Astrocyte of the cerebellum (primary cell): ENCODE measurements at regions not wholly inside any gene's neighbourhood (a gene's known extent, or its start where the extent isn't known, plus 50 kb on each side); places are given as distances from the start of the nearest gene placed in this dataset.
"Not testable (repeated sequence)": the region's sequence is repeated elsewhere in the genome, so short reads cannot be mapped to it uniquely, and the experiment has no call there.

Experiments used
- DNase-seq: peaks from one replicate; pipeline ENCODE4 v3.0.0-alpha.2; 2011; ENCODE audit warnings: low read depth
- H3K4me3 ChIP-seq: 2 replicates; pipeline ENCODE4 v1.5.1; 2011; ENCODE audit warnings: mild to moderate bottlenecking, low read depth, low read length, moderate library complexity
- in situ Hi-C: cut with HindIII; loops from 2 replicates; pipeline ENCODE4 v1.10.0; 2017; ENCODE audit warnings: low sequenced_read_pairs
- TF ChIP-seq, protein P1 (sequence below): IDR thresholded peaks from 2 replicates; pipeline ENCODE4 v1.5.1; 2012; ENCODE audit warnings: low read length, low read depth, moderate library complexity, mild to moderate bottlenecking; ENCODE audit errors: missing control alignments

GRCh38 chr19:28703400-28703956, 509.5 kb downstream of the UQCRFS1 start:
- in situ Hi-C loops = no loop called here

DNA sequence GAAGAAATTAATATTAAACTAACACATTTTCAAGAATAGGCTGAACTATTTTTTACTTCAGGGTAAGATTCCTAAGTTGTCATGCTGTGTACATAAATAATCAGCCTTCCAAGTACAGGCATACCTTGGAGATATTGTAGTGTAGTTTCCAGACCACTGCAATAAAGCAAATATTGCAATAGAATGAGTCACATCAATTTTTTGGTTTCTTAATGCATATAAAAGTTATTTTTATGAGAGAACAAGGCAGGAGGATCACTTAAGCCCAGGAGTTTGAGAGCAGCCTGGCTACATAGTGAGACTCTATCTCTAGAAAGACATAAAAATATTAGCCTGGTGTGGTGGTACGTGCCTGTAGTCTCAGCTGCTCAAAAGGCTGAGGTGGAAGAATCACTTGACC, 511.5 kb downstream of the UQCRFS1 start:
- peak; percentile 59 for DNase-seq
- TF ChIP-seq, protein P1, sequence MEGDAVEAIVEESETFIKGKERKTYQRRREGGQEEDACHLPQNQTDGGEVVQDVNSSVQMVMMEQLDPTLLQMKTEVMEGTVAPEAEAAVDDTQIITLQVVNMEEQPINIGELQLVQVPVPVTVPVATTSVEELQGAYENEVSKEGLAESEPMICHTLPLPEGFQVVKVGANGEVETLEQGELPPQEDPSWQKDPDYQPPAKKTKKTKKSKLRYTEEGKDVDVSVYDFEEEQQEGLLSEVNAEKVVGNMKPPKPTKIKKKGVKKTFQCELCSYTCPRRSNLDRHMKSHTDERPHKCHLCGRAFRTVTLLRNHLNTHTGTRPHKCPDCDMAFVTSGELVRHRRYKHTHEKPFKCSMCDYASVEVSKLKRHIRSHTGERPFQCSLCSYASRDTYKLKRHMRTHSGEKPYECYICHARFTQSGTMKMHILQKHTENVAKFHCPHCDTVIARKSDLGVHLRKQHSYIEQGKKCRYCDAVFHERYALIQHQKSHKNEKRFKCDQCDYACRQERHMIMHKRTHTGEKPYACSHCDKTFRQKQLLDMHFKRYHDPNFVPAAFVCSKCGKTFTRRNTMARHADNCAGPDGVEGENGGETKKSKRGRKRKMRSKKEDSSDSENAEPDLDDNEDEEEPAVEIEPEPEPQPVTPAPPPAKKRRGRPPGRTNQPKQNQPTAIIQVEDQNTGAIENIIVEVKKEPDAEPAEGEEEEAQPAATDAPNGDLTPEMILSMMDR = no peak
- in situ Hi-C loops = no loop called here
- no peak overlapping the region for H3K4me3 ChIP-seq

More at GRCh38 chr19:28703400-28703956, 509.5 kb downstream of the UQCRFS1 start:
- H3K4me3 ChIP-seq = no peak overlapping the region
- TF ChIP-seq, protein P1 = no peak
- no peak for DNase-seq

DNA sequence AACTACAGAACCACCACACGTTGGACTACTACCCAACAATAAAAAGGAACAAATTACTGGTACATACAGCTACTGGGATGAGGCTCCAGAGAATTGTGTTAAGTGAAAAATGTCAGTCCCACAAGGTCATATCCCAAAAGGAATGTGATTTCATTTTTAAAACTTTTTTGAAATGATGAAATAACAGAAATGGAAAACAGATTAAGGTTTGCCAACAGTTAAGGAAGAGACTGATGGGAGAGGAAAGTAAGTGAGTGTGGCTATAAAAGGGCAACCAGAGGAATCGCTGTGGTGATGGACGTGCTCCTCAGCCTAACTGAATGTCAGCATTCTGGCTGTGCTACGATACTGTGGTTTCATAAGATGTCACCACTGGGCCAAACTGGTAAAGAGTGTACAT, 512.8 kb downstream of the UQCRFS1 start:
- TF ChIP-seq, protein P1 = no peak
- in situ Hi-C loops = no loop called here
- no peak for DNase-seq
- H3K4me3 ChIP-seq = no peak overlapping the region

GRCh38 chr19:28697308-28697707, 515.6 kb downstream of the UQCRFS1 start:
- no peak for DNase-seq
- TF ChIP-seq, protein P1 = no peak
- H3K4me3 ChIP-seq = no peak overlapping the region

DNA sequence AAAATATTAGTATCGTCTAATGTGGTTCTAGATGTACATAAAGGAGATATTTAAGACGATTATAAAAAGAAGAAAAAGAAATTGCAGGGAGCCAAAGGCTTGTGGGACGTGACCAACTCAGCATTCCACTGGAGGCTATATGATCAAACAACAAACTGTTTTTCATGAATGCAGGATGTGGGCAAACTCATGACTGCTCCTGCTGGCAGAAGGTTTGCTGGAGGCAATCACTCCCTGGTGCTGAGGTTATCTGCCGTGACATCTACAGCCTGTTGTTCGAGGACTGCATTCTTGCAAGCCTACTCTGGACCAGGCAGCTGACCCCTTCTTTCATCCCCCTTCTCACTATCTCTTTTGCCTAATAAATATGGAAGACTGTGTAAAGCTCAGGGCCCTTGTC, 518.1 kb downstream of the UQCRFS1 start:
- TF ChIP-seq, protein P1 = peak; percentile 10
- in situ Hi-C loops = no loop called here
- no peak for DNase-seq

More at GRCh38 chr19:28697308-28697707, 515.6 kb downstream of the UQCRFS1 start:
- in situ Hi-C loops = no loop called here

GRCh38 chr19:28691683-28692082, 521.3 kb downstream of the UQCRFS1 start:
- no peak overlapping the region for H3K4me3 ChIP-seq
- TF ChIP-seq, protein P1 = no peak
- in situ Hi-C loops = no loop called here
- no peak for DNase-seq

More for the DNA sequence above, 518.1 kb downstream of the UQCRFS1 start:
- no peak overlapping the region for H3K4me3 ChIP-seq

- H3K4me3 ChIP-seq, in situ Hi-C loops, DNase-seq: not testable (repeated sequence)
Observed at GRCh38 chr19:28689464-28689863, 523.5 kb downstream of the UQCRFS1 start.
